ENCODE measurements at regions not wholly inside any gene's neighbourhood (a gene's known extent, or its start where the extent isn't known, plus 50 kb on each side); places are given as distances from the start of the nearest gene placed in this dataset.

DNA sequence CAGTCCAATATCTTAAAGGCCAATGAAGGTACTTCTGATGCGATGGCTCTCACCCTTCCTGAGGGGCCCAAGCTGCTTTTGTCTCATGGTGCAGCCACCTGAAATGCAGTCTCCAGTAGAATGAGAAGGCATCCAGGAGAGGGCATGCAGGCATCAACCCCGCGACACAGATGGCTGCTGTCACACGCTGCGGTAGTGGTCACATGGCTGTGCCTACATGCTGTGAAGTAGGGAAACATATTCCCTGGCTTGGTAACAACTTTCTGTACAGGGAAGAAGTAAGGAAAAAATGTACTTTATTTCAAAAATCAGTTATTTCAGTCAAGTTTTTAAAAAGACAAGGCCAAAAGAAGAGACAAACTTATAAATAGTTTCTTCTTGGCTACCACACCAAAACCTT lies 139.9 kb downstream of the TRIML1 start:
- TF ChIP-seq FOXP2 (optimal IDR thresholded peaks at IDR 0.05; ENCODE audit: borderline replicate concordance, extremely low read depth, extremely low read length, insufficient read depth) (no peak), TAF1 (IDR thresholded peaks at IDR 0.05; ENCODE audit: borderline replicate concordance, insufficient read depth, low read length) (no peak), POLR2AphosphoS5 (IDR thresholded peaks at IDR 0.05; ENCODE audit: low read depth, low read length) (no peak), SIN3A (IDR thresholded peaks at IDR 0.05; ENCODE audit: borderline replicate concordance, insufficient read depth, low read length) (no peak)
- TF ChIP-seq, protein P1, sequence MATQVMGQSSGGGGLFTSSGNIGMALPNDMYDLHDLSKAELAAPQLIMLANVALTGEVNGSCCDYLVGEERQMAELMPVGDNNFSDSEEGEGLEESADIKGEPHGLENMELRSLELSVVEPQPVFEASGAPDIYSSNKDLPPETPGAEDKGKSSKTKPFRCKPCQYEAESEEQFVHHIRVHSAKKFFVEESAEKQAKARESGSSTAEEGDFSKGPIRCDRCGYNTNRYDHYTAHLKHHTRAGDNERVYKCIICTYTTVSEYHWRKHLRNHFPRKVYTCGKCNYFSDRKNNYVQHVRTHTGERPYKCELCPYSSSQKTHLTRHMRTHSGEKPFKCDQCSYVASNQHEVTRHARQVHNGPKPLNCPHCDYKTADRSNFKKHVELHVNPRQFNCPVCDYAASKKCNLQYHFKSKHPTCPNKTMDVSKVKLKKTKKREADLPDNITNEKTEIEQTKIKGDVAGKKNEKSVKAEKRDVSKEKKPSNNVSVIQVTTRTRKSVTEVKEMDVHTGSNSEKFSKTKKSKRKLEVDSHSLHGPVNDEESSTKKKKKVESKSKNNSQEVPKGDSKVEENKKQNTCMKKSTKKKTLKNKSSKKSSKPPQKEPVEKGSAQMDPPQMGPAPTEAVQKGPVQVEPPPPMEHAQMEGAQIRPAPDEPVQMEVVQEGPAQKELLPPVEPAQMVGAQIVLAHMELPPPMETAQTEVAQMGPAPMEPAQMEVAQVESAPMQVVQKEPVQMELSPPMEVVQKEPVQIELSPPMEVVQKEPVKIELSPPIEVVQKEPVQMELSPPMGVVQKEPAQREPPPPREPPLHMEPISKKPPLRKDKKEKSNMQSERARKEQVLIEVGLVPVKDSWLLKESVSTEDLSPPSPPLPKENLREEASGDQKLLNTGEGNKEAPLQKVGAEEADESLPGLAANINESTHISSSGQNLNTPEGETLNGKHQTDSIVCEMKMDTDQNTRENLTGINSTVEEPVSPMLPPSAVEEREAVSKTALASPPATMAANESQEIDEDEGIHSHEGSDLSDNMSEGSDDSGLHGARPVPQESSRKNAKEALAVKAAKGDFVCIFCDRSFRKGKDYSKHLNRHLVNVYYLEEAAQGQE (IDR thresholded peaks at IDR 0.05; ENCODE audit: insufficient read depth in 1 of 2, low read depth in 2 of 2, low read length in 2 of 2): no peak

DNA sequence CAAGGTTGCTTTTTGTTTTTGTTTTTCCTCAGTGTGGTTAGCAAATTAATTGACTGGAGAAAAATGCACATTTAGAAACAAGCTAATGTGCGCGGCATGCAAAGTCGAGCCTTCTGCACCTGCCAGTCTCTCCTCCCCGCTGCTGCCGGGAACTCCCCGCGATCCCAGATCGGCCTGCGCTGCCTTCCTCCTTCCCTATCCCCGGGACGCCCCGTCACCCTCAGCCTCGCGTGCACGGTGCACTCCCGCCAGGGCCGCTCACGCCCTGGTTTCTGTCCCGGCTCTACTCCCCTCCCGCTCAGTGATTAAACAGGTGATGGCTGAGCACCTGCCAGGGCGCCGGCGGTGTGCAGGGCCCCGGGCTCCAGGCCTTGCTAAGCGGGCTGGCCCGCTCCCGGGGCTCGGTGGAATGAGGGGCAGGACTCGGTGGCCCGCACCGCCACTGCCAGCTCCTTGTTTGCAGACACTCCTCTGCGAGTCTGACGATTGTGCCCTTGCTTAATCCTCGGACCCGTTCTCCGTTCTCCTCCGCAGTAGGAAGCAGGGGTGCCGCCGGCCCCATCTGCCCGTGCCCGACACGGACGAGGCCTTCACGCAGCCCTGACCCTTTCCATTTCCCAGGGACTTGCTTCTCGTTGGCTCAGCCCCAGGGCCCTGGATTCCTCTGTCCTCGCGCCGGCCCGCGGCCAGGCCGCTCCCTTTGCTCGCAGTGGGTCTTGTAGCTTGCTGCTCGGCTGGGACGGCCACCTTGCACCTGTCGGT lies 143.4 kb downstream of the TRIML1 start:
- TF ChIP-seq POLR2AphosphoS5 (IDR thresholded peaks at IDR 0.05; ENCODE audit: low read depth, low read length) (no peak), SIN3A (IDR thresholded peaks at IDR 0.05; ENCODE audit: borderline replicate concordance, insufficient read depth, low read length) (no peak), FOXP2 (optimal IDR thresholded peaks at IDR 0.05; ENCODE audit: borderline replicate concordance, extremely low read depth, extremely low read length, insufficient read depth) (no peak), TAF1 (IDR thresholded peaks at IDR 0.05; ENCODE audit: borderline replicate concordance, insufficient read depth, low read length) (no peak)
- TF ChIP-seq, protein P1 (IDR thresholded peaks at IDR 0.05; ENCODE audit: insufficient read depth in 1 of 2, low read depth in 2 of 2, low read length in 2 of 2): no peak

DNA sequence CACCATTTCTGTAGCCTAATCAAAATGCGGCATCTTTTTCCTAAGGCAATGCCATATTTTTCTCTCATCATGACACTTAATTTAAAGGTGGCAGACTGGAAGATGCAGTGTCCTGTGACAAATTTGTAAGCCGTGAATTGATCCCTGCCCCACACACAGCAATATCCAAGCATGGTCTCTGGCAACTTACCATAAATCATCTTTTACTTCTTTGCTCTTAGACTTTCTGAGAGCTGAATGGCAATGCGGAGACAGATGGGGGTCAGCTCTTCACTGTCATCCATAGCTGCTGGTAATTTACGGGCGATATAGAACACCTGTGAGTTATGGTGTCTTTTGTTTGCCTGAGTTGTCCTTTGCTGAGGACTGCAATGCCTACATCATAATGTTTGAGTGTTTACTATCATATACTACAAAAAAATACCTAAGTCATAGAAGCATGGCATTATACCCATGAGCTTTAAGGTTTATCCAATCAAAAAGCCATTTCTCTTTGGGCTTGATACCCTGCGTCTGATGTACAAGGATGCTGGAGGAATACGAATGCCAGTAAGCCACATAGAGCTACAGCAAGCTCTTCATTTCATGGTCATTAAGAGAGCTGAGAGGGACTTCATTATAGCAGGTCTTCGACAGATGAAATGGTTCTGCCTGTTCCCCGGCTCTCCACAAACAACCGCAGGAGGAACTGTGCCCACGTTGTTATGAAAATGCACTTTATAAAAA lies 148.1 kb downstream of the TRIML1 start:
- TF ChIP-seq TAF1 (IDR thresholded peaks at IDR 0.05; ENCODE audit: borderline replicate concordance, insufficient read depth, low read length) (no peak), FOXP2 (optimal IDR thresholded peaks at IDR 0.05; ENCODE audit: borderline replicate concordance, extremely low read depth, extremely low read length, insufficient read depth) (no peak), POLR2AphosphoS5 (IDR thresholded peaks at IDR 0.05; ENCODE audit: low read depth, low read length) (no peak), SIN3A (IDR thresholded peaks at IDR 0.05; ENCODE audit: borderline replicate concordance, insufficient read depth, low read length) (no peak)
- TF ChIP-seq, protein P1 (IDR thresholded peaks at IDR 0.05; ENCODE audit: insufficient read depth in 1 of 2, low read depth in 2 of 2, low read length in 2 of 2): no peak

DNA sequence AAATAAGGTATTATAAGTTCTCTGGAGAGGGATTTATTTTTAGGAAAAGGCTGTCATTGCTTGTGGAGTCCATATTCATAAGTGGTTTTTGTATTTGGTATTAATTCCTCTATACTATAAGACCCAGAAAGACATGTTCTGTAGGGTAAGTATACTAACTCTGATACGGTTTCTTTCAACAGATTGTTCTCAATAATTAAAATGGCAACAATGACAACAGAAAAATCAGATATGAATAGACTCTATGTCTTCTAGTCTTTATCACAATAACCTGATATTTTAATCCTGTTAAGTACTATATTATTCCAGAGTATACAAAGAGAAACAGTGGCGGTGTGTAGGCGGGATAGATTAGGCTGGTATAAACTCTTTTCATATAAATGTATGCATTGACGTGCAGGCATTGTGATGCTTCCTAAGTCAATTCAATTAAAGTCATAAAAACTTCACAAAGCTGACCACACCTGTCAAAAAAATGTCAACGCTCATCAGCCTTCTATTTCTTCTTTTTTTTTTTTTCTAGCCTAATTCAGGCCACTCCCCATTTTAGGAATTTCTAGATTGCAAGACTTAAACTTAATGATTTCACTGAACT lies 150.4 kb downstream of the TRIML1 start:
- TF ChIP-seq TAF1 (IDR thresholded peaks at IDR 0.05; ENCODE audit: borderline replicate concordance, insufficient read depth, low read length) (no peak), SIN3A (IDR thresholded peaks at IDR 0.05; ENCODE audit: borderline replicate concordance, insufficient read depth, low read length) (no peak), POLR2AphosphoS5 (IDR thresholded peaks at IDR 0.05; ENCODE audit: low read depth, low read length) (no peak), FOXP2 (optimal IDR thresholded peaks at IDR 0.05; ENCODE audit: borderline replicate concordance, extremely low read depth, extremely low read length, insufficient read depth) (no peak)
- TF ChIP-seq, protein P1 (IDR thresholded peaks at IDR 0.05; ENCODE audit: insufficient read depth in 1 of 2, low read depth in 2 of 2, low read length in 2 of 2): no peak
